ENCODE measurements at regions not wholly inside any gene's neighbourhood (a gene's known extent, or its start where the extent isn't known, plus 50 kb on each side); places are given as distances from the start of the nearest gene placed in this dataset.

GRCh38 chr14:46352844-46353243 lies 298.7 kb downstream of the RPL10L start:
- no peaks in the 10 kb centered on the region for H3K27me3 ChIP-seq (ENCODE audit: control insufficient read depth in 2 of 2, insufficient read depth in 2 of 2, low read length in 2 of 2)
- ChIA-PET CTCF (interaction anchor here (1.5 kb wide), 1 partner anchor 18 kb away, joined by 3 read pairs; no protein-coding TSS in a partner anchor), POLR2A (no interaction called here)
- H3K4me2 ChIP-seq (ENCODE audit: insufficient read depth, low read length), result no peak overlapping the region
- BruUV-seq (replicated peaks), result no TSS peak
- H3K4me1 ChIP-seq (ENCODE audit: control insufficient read depth, extremely low read depth, insufficient read depth, low read length), result no peaks in the 10 kb centered on the region
- no peak overlapping the region for H3K27ac ChIP-seq (ENCODE audit: insufficient read depth, low read depth, low read length)
- no peak overlapping the region for H3K4me3 ChIP-seq (replicated peaks in 1 of 3; ENCODE audit: insufficient read depth in 1 of 3, low read depth in 1 of 3, low read length in 3 of 3)
- DNase-seq (ENCODE audit: low read depth, low spot score), result no peak
- intact Hi-C loops (cut with micrococcal nuclease), result no loop called here
- no peak for FAIRE-seq
- dilution Hi-C loops (cut with MboI; ENCODE audit: extremely low pct_ligation_motif_present, low sequenced_read_pairs), result no loop called here
- H4K20me1 ChIP-seq (replicated peaks; ENCODE audit: control insufficient read depth, extremely low read depth, insufficient read depth, low read length), result no peaks in the 10 kb centered on the region
- no peak overlapping the region for H3K9ac ChIP-seq (replicated peaks; ENCODE audit: extremely low read depth, insufficient read depth, low read length)
- TF ChIP-seq EZH2 (IDR thresholded peaks at IDR 0.05; ENCODE audit: borderline replicate concordance, low read depth, low read length, severe bottlenecking) (no peak), POLR2AphosphoS5 (IDR thresholded peaks at IDR 0.05; ENCODE audit: insufficient read depth, low read depth, low read length) (no peak), POLR2A (IDR thresholded peaks at IDR 0.05; ENCODE audit: low read depth, low read length) (no peak), MAX (IDR thresholded peaks at IDR 0.05; ENCODE audit: insufficient read depth, insufficient read length) (no peak), MYC (IDR thresholded peaks at IDR 0.05; ENCODE audit: low read depth, low read length) (no peak), JUN (IDR thresholded peaks at IDR 0.05; ENCODE audit: borderline replicate concordance, insufficient read depth, insufficient read length, low read depth) (no peak), FOS (IDR thresholded peaks at IDR 0.05; ENCODE audit: borderline replicate concordance, insufficient read depth, low read length) (no peak), CTCF (IDR thresholded peaks at IDR 0.05; ENCODE audit: extremely low read depth in 1 of 2, insufficient read depth in 1 of 2, low read depth in 1 of 2, low read length in 2 of 2) (no peak), GATA2 (IDR thresholded peaks at IDR 0.05; ENCODE audit: insufficient read depth, insufficient read length, low read depth, low read length) (no peak)
- no peaks in the 10 kb centered on the region for H3K9me1 ChIP-seq (replicated peaks; ENCODE audit: control insufficient read depth, extremely low read depth, insufficient read depth, low read length)
- H3K79me2 ChIP-seq (ENCODE audit: control insufficient read depth, insufficient read depth, low read length), result no peaks in the 10 kb centered on the region
- H3K36me3 ChIP-seq (ENCODE audit: control insufficient read depth in 2 of 2, extremely low read depth in 1 of 2, insufficient read depth in 2 of 2, low read length in 2 of 2), result no peaks in the 10 kb centered on the region
- no peak overlapping the region for H2AFZ ChIP-seq (ENCODE audit: low read depth, low read length)
- no peaks in the 10 kb centered on the region for H3K9me3 ChIP-seq (replicated peaks; ENCODE audit: control insufficient read depth, insufficient read depth, low read length)
